GM12878 (cell line): ENCODE measurements at regions not wholly inside any gene's neighbourhood (a gene's known extent, or its start where the extent isn't known, plus 50 kb on each side); places are given as distances from the start of the nearest gene placed in this dataset.

Source experiments
- ATAC-seq: fragments of 200-7000 bp; cut with Tn5 transposase; 3 replicates; pipeline ENCODE4 v1.9.1; 2020; ENCODE audit warnings: mild to moderate bottlenecking, moderate library complexity
- BruUV-seq: library from RNA; stranded (reverse); fragments of 400-500 nt; replicated peaks from 2 replicates; lab custom pipeline; 2021; lab: Mats Ljungman, UMichigan
- CTCF ChIA-PET: fragments of 300-600 bp; sonication (Branson Sonifier 250); formaldehyde crosslinking; extraction: SDS; loops from one replicate; lab custom pipeline; 2021; ENCODE audit warnings: inconsistent platforms; lab: Yijun Ruan, JAX
- POLR2A ChIA-PET: fragments of 350-600 bp; formaldehyde crosslinking; extraction: SDS; loops from one replicate; lab custom pipeline; 2021; ENCODE audit warnings: inconsistent platforms; lab: Charles Lee
- RAD21 ChIA-PET: fragments of 300-600 bp; sonication (Branson Sonifier 250); formaldehyde crosslinking; loops from one replicate; lab custom pipeline; 2023; ENCODE audit warnings: antibody characterized with exemption; ENCODE audit not compliant: unreplicated experiment; lab: Charles Lee
- SMC1A ChIA-PET: fragments of 300-600 bp; sonication (Branson Sonifier 250); formaldehyde crosslinking; loops from one replicate; lab custom pipeline; 2023; ENCODE audit not compliant: unreplicated experiment, uncharacterized antibody; lab: Charles Lee
- DNase-seq: peaks from one replicate; pipeline ENCODE4 v3.0.0-alpha.2; 2011; ENCODE audit warnings: low read depth, low spot score
- FAIRE-seq: peaks from 3 replicates; lab custom pipeline; 2011; peaks lifted over from hg19 to GRCh38; lab: Jason Lieb, UNC
- H2AFZ ChIP-seq: 2 replicates; pipeline ENCODE4 v1.6.0; 2011; ENCODE audit warnings: low read depth, low read length, control low read depth; ENCODE audit not compliant: control insufficient read depth
- H3K27ac ChIP-seq: 2 replicates; pipeline ENCODE4 v1.5.1; 2011; ENCODE audit warnings: control low read depth; ENCODE audit not compliant: control insufficient read depth, insufficient read depth
- H3K27me3 ChIP-seq, 2 experiments: replicated peaks in 1 of 2; 2 replicates each; pipeline versions ENCODE4 v1.6.0 to v1.6.1; 2011; ENCODE audit warnings: low read length in 1 of 2; ENCODE audit not compliant: control insufficient read depth in 2 of 2, insufficient read depth in 2 of 2
- H3K36me3 ChIP-seq, 2 experiments: 2 replicates each; pipeline ENCODE4 v1.5.1; 2011; ENCODE audit warnings: low read length in 1 of 2; ENCODE audit not compliant: control insufficient read depth in 2 of 2, insufficient read depth in 2 of 2
- H3K4me1 ChIP-seq: 2 replicates; pipeline ENCODE4 v1.6.1; 2011; ENCODE audit warnings: mild to moderate bottlenecking, low read length, moderate library complexity, mixed read lengths; ENCODE audit not compliant: control insufficient read depth, insufficient read depth
- H3K4me2 ChIP-seq: 2 replicates; pipeline ENCODE4 v1.6.0; 2011; ENCODE audit warnings: control low read depth; ENCODE audit not compliant: control insufficient read depth, insufficient read depth
- H3K4me3 ChIP-seq: fragments of 200-600 bp; sonication (generic); 2 replicates; pipeline ENCODE4 v1.5.1; 2016
- H3K79me2 ChIP-seq: 2 replicates; pipeline ENCODE4 v1.6.0; 2011; ENCODE audit warnings: low read length; ENCODE audit not compliant: control insufficient read depth, insufficient read depth
- H3K9ac ChIP-seq: 2 replicates; pipeline ENCODE4 v1.8.0; 2011; ENCODE audit warnings: low read length, control low read depth, mixed read lengths; ENCODE audit not compliant: control insufficient read depth, insufficient read depth
- H3K9me3 ChIP-seq: replicated peaks from 3 replicates; pipeline ENCODE4 v1.5.1; 2011; ENCODE audit warnings: mild to moderate bottlenecking, low read length; ENCODE audit not compliant: control insufficient read depth, insufficient read depth
- H4K20me1 ChIP-seq: 2 replicates; pipeline ENCODE4 v1.6.0; 2011; ENCODE audit not compliant: control insufficient read depth, insufficient read depth
- BRCA1 ChIP-seq: IDR thresholded peaks from 2 replicates; pipeline ENCODE4 v1.6.1; 2011; ENCODE audit warnings: low read depth, low read length, improper control_type of control experiment
- FOXK2 ChIP-seq: fragments of 450-650 bp; IDR thresholded peaks from 2 replicates; pipeline ENCODE4 v1.6.1; 2017; ENCODE audit warnings: mild to moderate bottlenecking, moderate library complexity
- RCOR1 ChIP-seq: conservative IDR thresholded peaks from 2 replicates; pipeline ENCODE4 v1.6.1; 2012; ENCODE audit warnings: low read depth, low read length, improper control_type of control experiment
- SMAD5 ChIP-seq: IDR thresholded peaks from 2 replicates; pipeline ENCODE4 v1.6.1; 2016; ENCODE audit warnings: antibody characterized with exemption, low read depth
- SUPT20H ChIP-seq: IDR thresholded peaks from 2 replicates; pipeline ENCODE4 v1.6.1; 2011; ENCODE audit warnings: low read depth, mild to moderate bottlenecking, low read length, moderate library complexity, borderline replicate concordance; ENCODE audit not compliant: control insufficient read depth
- ZBED1 ChIP-seq: IDR thresholded peaks from 2 replicates; pipeline ENCODE4 v1.6.1; 2016; ENCODE audit warnings: borderline replicate concordance
- WGBS: methylation state at CpG from one replicate; pipeline ENCODE4 v1.1.6; 2016; ENCODE audit warnings: low lambda C conversion rate; ENCODE audit not compliant: insufficient replicate concordance, insufficient coverage; ENCODE audit errors: missing lambda C conversion rate; 5-methylcytosine and 5-hydroxymethylcytosine counted together
- in situ Hi-C: fragments of 300-500 bp; cut with MboI; formaldehyde crosslinking; loops from 9 replicates; pipeline ENCODE4 v1.14.3; 2018; ENCODE audit warnings: mixed read lengths
- intact Hi-C: fragments of 100-400 bp; cut with micrococcal nuclease; formaldehyde crosslinking; loops from one replicate; pipeline ENCODE4 v1.14.2; 2022; ENCODE audit not compliant: unreplicated experiment
- TF ChIP-seq, protein P1 (sequence below): fragments of 450-650 bp; IDR thresholded peaks from 2 replicates; pipeline ENCODE4 v1.6.1; 2018; ENCODE audit warnings: borderline replicate concordance, mild to moderate bottlenecking; ENCODE audit not compliant: partially characterized antibody

- ChIA-PET SMC1A (no interaction called here), POLR2A (no interaction called here), RAD21 (no interaction called here), CTCF (interaction anchor here (0.5 kb wide), 1 partner anchor 40 kb away, joined by 3 read pairs; no protein-coding TSS in a partner anchor)
- H3K79me2 ChIP-seq, result no peaks in the 10 kb centered on the region
- no peaks in the 10 kb centered on the region for H3K36me3 ChIP-seq
- 29% methylated on average over 4 of the region's 4 CpGs for WGBS
- no peaks in the 10 kb centered on the region for H3K9me3 ChIP-seq
- intact Hi-C loops, result no loop called here
- FAIRE-seq (no peak), ATAC-seq (no peak), DNase-seq (no peak)
- no peak for TF ChIP-seq FOXK2
- in situ Hi-C loops, result no loop called here
- H3K4me3 ChIP-seq, result no peak overlapping the region
- no peaks in the 10 kb centered on the region for H3K27me3 ChIP-seq
- H3K27ac ChIP-seq, result no peak overlapping the region
- no peak overlapping the region for H2AFZ ChIP-seq
- H3K4me2 ChIP-seq, result no peak overlapping the region
- no TSS peak for BruUV-seq
- H3K4me1 ChIP-seq, result no peaks in the 10 kb centered on the region
- no peaks in the 10 kb centered on the region for H4K20me1 ChIP-seq
- no peak overlapping the region for H3K9ac ChIP-seq
Measured at GRCh38 chr16:66039793-66040192, 326.7 kb upstream of the CDH5 start.

DNA sequence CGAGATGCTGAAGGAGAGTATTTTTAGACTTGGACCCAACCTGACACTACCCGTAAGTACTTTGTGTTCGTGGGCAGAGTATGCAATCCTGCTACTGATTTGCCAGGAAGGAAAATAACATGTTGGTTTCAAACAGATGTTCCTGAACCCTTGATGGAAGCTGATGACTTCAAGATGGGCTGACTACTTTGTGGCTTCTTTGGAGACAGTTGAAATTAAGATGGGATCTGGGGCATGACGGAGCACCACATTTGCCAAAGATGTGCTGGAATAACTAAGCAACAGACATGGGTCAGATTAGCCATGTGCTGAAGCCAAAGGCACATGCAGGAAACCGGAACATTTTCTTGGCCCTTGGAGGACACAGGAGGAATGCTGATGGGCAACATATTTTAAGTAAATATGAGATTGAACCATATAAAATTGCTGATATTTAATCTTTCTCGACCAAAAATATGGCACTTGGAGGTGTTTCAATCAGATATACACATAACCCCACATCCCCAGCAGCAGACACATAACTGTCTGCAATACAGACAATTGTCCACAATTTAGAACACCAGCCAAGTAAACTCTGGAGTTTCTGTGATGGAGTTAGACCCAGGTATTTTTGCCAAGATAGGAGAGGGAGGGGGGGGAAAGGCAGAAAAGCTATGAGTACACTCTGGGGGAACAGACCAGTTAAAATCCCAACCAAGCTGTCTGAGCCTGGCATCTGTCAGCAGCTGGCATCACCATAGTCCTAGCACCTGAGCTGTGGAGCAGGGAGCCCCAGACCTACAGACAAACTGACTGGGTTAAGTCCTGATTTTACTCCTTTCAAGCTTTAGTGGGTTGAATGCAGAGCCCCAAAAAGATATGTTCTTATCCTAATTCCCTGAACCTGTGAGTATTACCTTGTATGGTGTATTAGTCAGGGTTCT, 329.4 kb upstream of the CDH5 start:
- no peak overlapping the region for H3K27ac ChIP-seq
- SMC1A ChIA-PET, result interaction anchor here (0.6 kb wide), 1 partner anchor 14 kb away, joined by 4 read pairs; no protein-coding TSS in a partner anchor
- ATAC-seq, result no peak
- CTCF ChIA-PET, result no interaction called here
- in situ Hi-C loops, result no loop called here
- whole genome bisulfite sequencing, result 19% methylated on average over 6 of the region's 6 CpGs
- no peaks in the 10 kb centered on the region for H4K20me1 ChIP-seq
- TF ChIP-seq, protein P1, sequence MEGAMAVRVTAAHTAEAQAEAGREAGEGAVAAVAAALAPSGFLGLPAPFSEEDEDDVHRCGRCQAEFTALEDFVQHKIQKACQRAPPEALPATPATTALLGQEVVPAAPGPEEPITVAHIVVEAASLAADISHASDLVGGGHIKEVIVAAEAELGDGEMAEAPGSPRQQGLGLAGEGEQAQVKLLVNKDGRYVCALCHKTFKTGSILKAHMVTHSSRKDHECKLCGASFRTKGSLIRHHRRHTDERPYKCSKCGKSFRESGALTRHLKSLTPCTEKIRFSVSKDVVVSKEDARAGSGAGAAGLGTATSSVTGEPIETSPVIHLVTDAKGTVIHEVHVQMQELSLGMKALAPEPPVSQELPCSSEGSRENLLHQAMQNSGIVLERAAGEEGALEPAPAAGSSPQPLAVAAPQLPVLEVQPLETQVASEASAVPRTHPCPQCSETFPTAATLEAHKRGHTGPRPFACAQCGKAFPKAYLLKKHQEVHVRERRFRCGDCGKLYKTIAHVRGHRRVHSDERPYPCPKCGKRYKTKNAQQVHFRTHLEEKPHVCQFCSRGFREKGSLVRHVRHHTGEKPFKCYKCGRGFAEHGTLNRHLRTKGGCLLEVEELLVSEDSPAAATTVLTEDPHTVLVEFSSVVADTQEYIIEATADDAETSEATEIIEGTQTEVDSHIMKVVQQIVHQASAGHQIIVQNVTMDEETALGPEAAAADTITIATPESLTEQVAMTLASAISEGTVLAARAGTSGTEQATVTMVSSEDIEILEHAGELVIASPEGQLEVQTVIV, result no peak
- TF ChIP-seq RCOR1, result no peak
- TF ChIP-seq SUPT20H, result no peak
- no peak for TF ChIP-seq SMAD5
- TF ChIP-seq ZBED1, result no peak
- no peak for TF ChIP-seq FOXK2
- TF ChIP-seq BRCA1, result no peak
- H3K9me3 ChIP-seq, result no peaks in the 10 kb centered on the region
- DNase-seq, result no peak
- RAD21 ChIA-PET, result no interaction called here
- POLR2A ChIA-PET, result no interaction called here
- FAIRE-seq, result no peak
- no peaks in the 10 kb centered on the region for H3K4me1 ChIP-seq
- H3K4me2 ChIP-seq, result no peak overlapping the region
- no TSS peak for BruUV-seq
- H2AFZ ChIP-seq, result no peak overlapping the region
- H3K4me3 ChIP-seq, result no peak overlapping the region
- no peak overlapping the region for H3K9ac ChIP-seq
- no peaks in the 10 kb centered on the region for H3K79me2 ChIP-seq
- intact Hi-C loops, result no loop called here
- H3K36me3 ChIP-seq, result no peaks in the 10 kb centered on the region
- H3K27me3 ChIP-seq, result no peaks in the 10 kb centered on the region
